Activated CD4-positive, alpha-beta memory T cell treated with anti-CD3 and anti-CD28 coated beads, Interleukin-2, amount 10 ng/mL, durations not matched to agents 7 days and 5 days (primary cell): ENCODE measurements at regions not wholly inside any gene's neighbourhood (a gene's known extent, or its start where the extent isn't known, plus 50 kb on each side); places are given as distances from the start of the nearest gene placed in this dataset.

Experiments
- CTCF ChIA-PET: fragments of 350-600 bp; sonication (Branson Sonifier 250); formaldehyde crosslinking; loops from one replicate; lab custom pipeline; 2021; ENCODE audit warnings: antibody characterized with exemption, inconsistent platforms; lab: Charles Lee
- POLR2A ChIA-PET: fragments of 350-600 bp; sonication (Branson Sonifier 250); formaldehyde crosslinking; loops from one replicate; lab custom pipeline; 2021; ENCODE audit warnings: antibody characterized with exemption; lab: Charles Lee
- DNase-seq: peaks from one replicate; pipeline ENCODE4 v3.0.0-alpha.2; 2020
- H3K27ac Mint-ChIP-seq: one replicate; pipeline ENCODE4 v1.8.0; 2021; ENCODE audit warnings: mild to moderate bottlenecking, mixed read lengths
- H3K27me3 Mint-ChIP-seq: one replicate; pipeline ENCODE4 v1.8.0; 2021; ENCODE audit warnings: mixed read lengths
- H3K36me3 Mint-ChIP-seq: one replicate; pipeline ENCODE4 v1.8.0; 2021; ENCODE audit warnings: low read depth, mixed read lengths
- H3K4me1 Mint-ChIP-seq: one replicate; pipeline ENCODE4 v1.8.0; 2021; ENCODE audit warnings: mixed read lengths
- H3K4me3 Mint-ChIP-seq: one replicate; pipeline ENCODE4 v1.8.0; 2021; ENCODE audit warnings: mild to moderate bottlenecking, mixed read lengths
- H3K9me3 Mint-ChIP-seq: one replicate; pipeline ENCODE4 v1.8.0; 2021; ENCODE audit warnings: mixed read lengths

- DNase-seq: no peak
- no peaks in the 10 kb centered on the region for H3K9me3 Mint-ChIP-seq
- no peaks in the 10 kb centered on the region for H3K36me3 Mint-ChIP-seq
- ChIA-PET POLR2A (no interaction called here), CTCF (interaction anchor here (0.6 kb wide), 1 partner anchor 1334 kb away, joined by 5 read pairs; no protein-coding TSS in a partner anchor)
- H3K27me3 Mint-ChIP-seq: peaks cover 3% of the 10 kb centered on the region
- no peaks in the 10 kb centered on the region for H3K4me1 Mint-ChIP-seq
- H3K4me3 Mint-ChIP-seq: no peak overlapping the region
- H3K27ac Mint-ChIP-seq: no peak overlapping the region
Observed at GRCh38 chr17:65365169-65365568, 196.3 kb downstream of the AXIN2 start.

GRCh38 chr17:65364438-65364837, 197.0 kb downstream of the AXIN2 start:
- H3K4me3 Mint-ChIP-seq: no peak overlapping the region
- no peaks in the 10 kb centered on the region for H3K4me1 Mint-ChIP-seq
- no peak for DNase-seq
- H3K27ac Mint-ChIP-seq: no peak overlapping the region
- POLR2A ChIA-PET: no interaction called here
- CTCF ChIA-PET: no interaction called here
- H3K36me3 Mint-ChIP-seq: no peaks in the 10 kb centered on the region
- no peaks in the 10 kb centered on the region for H3K9me3 Mint-ChIP-seq
- H3K27me3 Mint-ChIP-seq: peaks cover 2% of the 10 kb centered on the region

- Mint-ChIP-seq H3K4me1 (peaks cover 2% of the 10 kb centered on the region), H3K36me3 (no peaks in the 10 kb centered on the region), H3K27me3 (peaks cover 3% of the 10 kb centered on the region), H3K9me3 (no peaks in the 10 kb centered on the region), H3K27ac (no peak overlapping the region), H3K4me3 (no peak overlapping the region)
- ChIA-PET CTCF (no interaction called here), POLR2A (no interaction called here)
- no peak for DNase-seq
Observed at GRCh38 chr17:65362826-65363225, 198.6 kb downstream of the AXIN2 start.

GRCh38 chr17:65360961-65361552, 200.4 kb downstream of the AXIN2 start:
- no peak for DNase-seq
- Mint-ChIP-seq H3K27me3 (peaks cover 7% of the 10 kb centered on the region), H3K27ac (no peak overlapping the region), H3K9me3 (no peaks in the 10 kb centered on the region), H3K4me3 (no peak overlapping the region), H3K4me1 (peaks cover 2% of the 10 kb centered on the region), H3K36me3 (no peaks in the 10 kb centered on the region)
- ChIA-PET CTCF (no interaction called here), POLR2A (no interaction called here)

- DNase-seq: no peak
- ChIA-PET POLR2A (no interaction called here), CTCF (no interaction called here)
- peaks cover 12% of the 10 kb centered on the region for H3K27me3 Mint-ChIP-seq
- H3K4me3 Mint-ChIP-seq: no peak overlapping the region
- no peaks in the 10 kb centered on the region for H3K36me3 Mint-ChIP-seq
- peaks cover 2% of the 10 kb centered on the region for H3K4me1 Mint-ChIP-seq
- no peaks in the 10 kb centered on the region for H3K9me3 Mint-ChIP-seq
- no peak overlapping the region for H3K27ac Mint-ChIP-seq
Observed at GRCh38 chr17:65359016-65359415, 202.4 kb downstream of the AXIN2 start.

- no peak for DNase-seq
- ChIA-PET POLR2A (no interaction called here), CTCF (interaction anchor here (0.6 kb wide), 1 partner anchor 10 kb away, joined by 3 read pairs; no protein-coding TSS in a partner anchor)
- Mint-ChIP-seq H3K27ac (no peak overlapping the region), H3K4me3 (no peak overlapping the region), H3K4me1 (peaks cover 2% of the 10 kb centered on the region), H3K36me3 (no peaks in the 10 kb centered on the region), H3K27me3 (peaks cover 13% of the 10 kb centered on the region), H3K9me3 (no peaks in the 10 kb centered on the region)
Observed at GRCh38 chr17:65356536-65356935, 204.9 kb downstream of the AXIN2 start.

- CTCF ChIA-PET: no interaction called here
- POLR2A ChIA-PET: no interaction called here
- H3K27ac Mint-ChIP-seq: no peak overlapping the region
- H3K36me3 Mint-ChIP-seq: no peaks in the 10 kb centered on the region
- DNase-seq: no peak
- H3K9me3 Mint-ChIP-seq: no peaks in the 10 kb centered on the region
- H3K4me1 Mint-ChIP-seq: peaks cover 2% of the 10 kb centered on the region
- peaks cover 15% of the 10 kb centered on the region for H3K27me3 Mint-ChIP-seq
- no peak overlapping the region for H3K4me3 Mint-ChIP-seq
Observed at GRCh38 chr17:65355246-65355645, 206.2 kb downstream of the AXIN2 start.

GRCh38 chr17:65349916-65350315, 211.5 kb downstream of the AXIN2 start:
- no peak overlapping the region for H3K4me3 Mint-ChIP-seq
- no peaks in the 10 kb centered on the region for H3K36me3 Mint-ChIP-seq
- no peak for DNase-seq
- CTCF ChIA-PET: no interaction called here
- no peaks in the 10 kb centered on the region for H3K4me1 Mint-ChIP-seq
- H3K9me3 Mint-ChIP-seq: no peaks in the 10 kb centered on the region
- H3K27ac Mint-ChIP-seq: no peak overlapping the region
- POLR2A ChIA-PET: no interaction called here
- H3K27me3 Mint-ChIP-seq: peaks cover 11% of the 10 kb centered on the region

- no peak overlapping the region for H3K27ac Mint-ChIP-seq
- no peak for DNase-seq
- ChIA-PET CTCF (interaction anchor here (0.7 kb wide), 2 partner anchors 10 to 117 kb away, joined by 3 read pairs; no protein-coding TSS in a partner anchor), POLR2A (no interaction called here)
- no peaks in the 10 kb centered on the region for H3K9me3 Mint-ChIP-seq
- H3K4me3 Mint-ChIP-seq: no peak overlapping the region
- peaks cover 7% of the 10 kb centered on the region for H3K27me3 Mint-ChIP-seq
- no peaks in the 10 kb centered on the region for H3K4me1 Mint-ChIP-seq
- no peaks in the 10 kb centered on the region for H3K36me3 Mint-ChIP-seq
Observed at GRCh38 chr17:65346166-65346565, 209.0 kb downstream of the RGS9 start.

GRCh38 chr17:65345261-65346005, 208.3 kb downstream of the RGS9 start:
- no peaks in the 10 kb centered on the region for H3K9me3 Mint-ChIP-seq
- CTCF ChIA-PET: interaction anchor here (0.7 kb wide), 2 partner anchors 11 to 116 kb away, joined by 3 read pairs; no protein-coding TSS in a partner anchor
- POLR2A ChIA-PET: no interaction called here
- no peaks in the 10 kb centered on the region for H3K4me1 Mint-ChIP-seq
- H3K4me3 Mint-ChIP-seq: no peak overlapping the region
- no peak for DNase-seq
- no peaks in the 10 kb centered on the region for H3K36me3 Mint-ChIP-seq
- no peak overlapping the region for H3K27ac Mint-ChIP-seq
- peaks cover 7% of the 10 kb centered on the region for H3K27me3 Mint-ChIP-seq

GRCh38 chr17:65340401-65340800, 203.2 kb downstream of the RGS9 start:
- H3K27ac Mint-ChIP-seq: no peak overlapping the region

GRCh38 chr17:65334406-65334805, 197.2 kb downstream of the RGS9 start:
- ChIA-PET CTCF (interaction anchor here (0.6 kb wide), 1 partner anchor 21 kb away, joined by 3 read pairs; no protein-coding TSS in a partner anchor), POLR2A (no interaction called here)
- no peak for DNase-seq
- peaks cover 3% of the 10 kb centered on the region for H3K36me3 Mint-ChIP-seq
- peaks cover 8% of the 10 kb centered on the region for H3K27me3 Mint-ChIP-seq
- no peak overlapping the region for H3K4me3 Mint-ChIP-seq
- H3K9me3 Mint-ChIP-seq: peaks cover 5% of the 10 kb centered on the region
- H3K27ac Mint-ChIP-seq: no peak overlapping the region
- H3K4me1 Mint-ChIP-seq: no peaks in the 10 kb centered on the region

More at GRCh38 chr17:65340401-65340800, 203.2 kb downstream of the RGS9 start:
- Mint-ChIP-seq H3K4me3 (no peak overlapping the region), H3K4me1 (no peaks in the 10 kb centered on the region), H3K27me3 (peaks cover 7% of the 10 kb centered on the region), H3K36me3 (peaks cover 3% of the 10 kb centered on the region), H3K9me3 (peaks cover 4% of the 10 kb centered on the region)
- POLR2A ChIA-PET: no interaction called here
- CTCF ChIA-PET: no interaction called here
- DNase-seq: no peak

GRCh38 chr17:65332779-65333178, 195.6 kb downstream of the RGS9 start:
- H3K27ac Mint-ChIP-seq: no peak overlapping the region
- peaks cover 2% of the 10 kb centered on the region for H3K9me3 Mint-ChIP-seq
- peaks cover 3% of the 10 kb centered on the region for H3K36me3 Mint-ChIP-seq
- no peaks in the 10 kb centered on the region for H3K4me1 Mint-ChIP-seq
- no peak overlapping the region for H3K4me3 Mint-ChIP-seq
- CTCF ChIA-PET: no interaction called here
- peaks cover 8% of the 10 kb centered on the region for H3K27me3 Mint-ChIP-seq
- POLR2A ChIA-PET: no interaction called here
- no peak for DNase-seq
